ENCODE measurements at regions not wholly inside any gene's neighbourhood (a gene's known extent, or its start where the extent isn't known, plus 50 kb on each side); places are given as distances from the start of the nearest gene placed in this dataset.

DNA sequence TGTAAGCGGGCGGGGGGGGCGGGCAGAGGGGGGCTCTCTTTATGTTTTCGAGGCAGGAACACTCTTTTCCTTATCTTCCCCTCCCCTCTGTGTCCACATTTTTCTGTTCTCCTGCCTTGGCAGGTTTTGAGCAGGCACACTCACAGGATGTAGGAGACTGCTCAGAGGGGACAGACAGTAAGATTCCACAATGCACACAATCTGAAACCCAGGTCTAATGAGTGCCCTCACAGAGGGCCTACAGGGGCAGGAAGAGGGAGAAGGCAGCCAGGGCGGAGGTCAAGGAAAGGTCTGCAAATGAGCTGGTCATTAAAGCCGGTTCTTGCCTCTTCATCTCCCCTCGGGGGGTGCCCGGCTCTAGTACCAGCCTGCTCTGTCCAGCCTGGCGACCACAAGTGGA, 106.1 kb upstream of the ATP6AP2 start:
- H3K9ac ChIP-seq (ENCODE audit: low read length) = no peak overlapping the region
- H3K27ac ChIP-seq (ENCODE audit: low read depth, low read length) = peak overlapping the region; percentile 15
- no peak overlapping the region for H3K18ac ChIP-seq (ENCODE audit: low read length)
- WGBS (ENCODE audit: extremely low coverage, insufficient coverage, low lambda C conversion rate) = no CpG with 5 or more reads among the region's 9 CpGs
- no peak overlapping the region for H3K4me2 ChIP-seq (ENCODE audit: low read length)
- H3K27me3 ChIP-seq (ENCODE audit: insufficient read depth, low read length, poor library complexity) = no peaks in the 10 kb centered on the region
- no peak for DNase-seq
- no peak overlapping the region for H4K8ac ChIP-seq (ENCODE audit: low read depth, low read length)
- no peak overlapping the region for H3K56ac ChIP-seq (ENCODE audit: low read length)
- H2BK5ac ChIP-seq (ENCODE audit: low read length) = no peak overlapping the region
- H3K36me3 ChIP-seq (ENCODE audit: control insufficient read depth, insufficient read depth, low read length) = no peaks in the 10 kb centered on the region
- H3K4me1 ChIP-seq (ENCODE audit: control insufficient read depth, low read depth, low read length) = peaks cover 2% of the 10 kb centered on the region
- H3K23ac ChIP-seq (ENCODE audit: low read length) = no peak overlapping the region
- peak overlapping the region; percentile 86 for H3K4ac ChIP-seq (ENCODE audit: low read depth, low read length)
- H3K79me2 ChIP-seq (ENCODE audit: control insufficient read depth, insufficient read depth, low read length) = no peaks in the 10 kb centered on the region
- H2BK120ac ChIP-seq (ENCODE audit: low read depth, low read length) = no peak overlapping the region
- H3K4me3 ChIP-seq (ENCODE audit: low read length) = no peak overlapping the region
- no peak overlapping the region for H2AK5ac ChIP-seq (ENCODE audit: low read length)
- H3K79me1 ChIP-seq (ENCODE audit: low read length) = no peaks in the 10 kb centered on the region
- no peak overlapping the region for H2BK15ac ChIP-seq (replicated peaks; ENCODE audit: low read depth)
- H4K5ac ChIP-seq (ENCODE audit: low read length) = no peak overlapping the region

GRCh38 chrX:40474205-40474626, 106.6 kb upstream of the ATP6AP2 start:
- no peak overlapping the region for H2AK5ac ChIP-seq (ENCODE audit: low read length)
- H3K27me3 ChIP-seq (ENCODE audit: insufficient read depth, low read length, poor library complexity) = no peaks in the 10 kb centered on the region
- H2BK15ac ChIP-seq (replicated peaks; ENCODE audit: low read depth) = no peak overlapping the region
- H3K4me2 ChIP-seq (ENCODE audit: low read length) = no peak overlapping the region
- no peak overlapping the region for H4K8ac ChIP-seq (ENCODE audit: low read depth, low read length)
- no CpG with 5 or more reads among the region's 14 CpGs for WGBS (ENCODE audit: extremely low coverage, insufficient coverage, low lambda C conversion rate)
- peaks cover 2% of the 10 kb centered on the region for H3K4me1 ChIP-seq (ENCODE audit: control insufficient read depth, low read depth, low read length)
- H3K79me1 ChIP-seq (ENCODE audit: low read length) = no peaks in the 10 kb centered on the region
- DNase-seq = peak; percentile 99
- no peak overlapping the region for H3K23ac ChIP-seq (ENCODE audit: low read length)
- H4K5ac ChIP-seq (ENCODE audit: low read length) = no peak overlapping the region
- H3K36me3 ChIP-seq (ENCODE audit: control insufficient read depth, insufficient read depth, low read length) = no peaks in the 10 kb centered on the region
- H3K27ac ChIP-seq (ENCODE audit: low read depth, low read length) = peak overlapping the region; percentile 38
- H3K4me3 ChIP-seq (ENCODE audit: low read length) = no peak overlapping the region
- no peak overlapping the region for H2BK120ac ChIP-seq (ENCODE audit: low read depth, low read length)
- no peak overlapping the region for H2BK5ac ChIP-seq (ENCODE audit: low read length)
- H3K18ac ChIP-seq (ENCODE audit: low read length) = no peak overlapping the region
- H3K9ac ChIP-seq (ENCODE audit: low read length) = no peak overlapping the region
- no peak overlapping the region for H3K4ac ChIP-seq (ENCODE audit: low read depth, low read length)
- H3K79me2 ChIP-seq (ENCODE audit: control insufficient read depth, insufficient read depth, low read length) = no peaks in the 10 kb centered on the region
- H3K56ac ChIP-seq (ENCODE audit: low read length) = no peak overlapping the region

- Histone ChIP-seq H3K4me3 (ENCODE audit: low read length) (no peak overlapping the region), H3K27me3 (ENCODE audit: insufficient read depth, low read length, poor library complexity) (no peaks in the 10 kb centered on the region), H2BK5ac (ENCODE audit: low read length) (no peak overlapping the region), H3K9ac (ENCODE audit: low read length) (no peak overlapping the region), H3K36me3 (ENCODE audit: control insufficient read depth, insufficient read depth, low read length) (no peaks in the 10 kb centered on the region), H3K79me2 (ENCODE audit: control insufficient read depth, insufficient read depth, low read length) (no peaks in the 10 kb centered on the region), H3K23ac (ENCODE audit: low read length) (no peak overlapping the region), H2AK5ac (ENCODE audit: low read length) (no peak overlapping the region), H3K4me2 (ENCODE audit: low read length) (no peak overlapping the region), H4K8ac (ENCODE audit: low read depth, low read length) (no peak overlapping the region), H3K4ac (ENCODE audit: low read depth, low read length) (no peak overlapping the region), H2BK15ac (replicated peaks; ENCODE audit: low read depth) (no peak overlapping the region), H3K79me1 (ENCODE audit: low read length) (no peaks in the 10 kb centered on the region), H3K56ac (ENCODE audit: low read length) (no peak overlapping the region), H3K18ac (ENCODE audit: low read length) (no peak overlapping the region), H3K27ac (ENCODE audit: low read depth, low read length) (no peak overlapping the region), H4K5ac (ENCODE audit: low read length) (no peak overlapping the region), H3K4me1 (ENCODE audit: control insufficient read depth, low read depth, low read length) (peaks cover 2% of the 10 kb centered on the region), H2BK120ac (ENCODE audit: low read depth, low read length) (no peak overlapping the region)
- no CpG with 5 or more reads among the region's 8 CpGs for WGBS (ENCODE audit: extremely low coverage, insufficient coverage, low lambda C conversion rate)
- no peak for DNase-seq
Measured at GRCh38 chrX:40473460-40474204, 107.1 kb upstream of the ATP6AP2 start.

DNA sequence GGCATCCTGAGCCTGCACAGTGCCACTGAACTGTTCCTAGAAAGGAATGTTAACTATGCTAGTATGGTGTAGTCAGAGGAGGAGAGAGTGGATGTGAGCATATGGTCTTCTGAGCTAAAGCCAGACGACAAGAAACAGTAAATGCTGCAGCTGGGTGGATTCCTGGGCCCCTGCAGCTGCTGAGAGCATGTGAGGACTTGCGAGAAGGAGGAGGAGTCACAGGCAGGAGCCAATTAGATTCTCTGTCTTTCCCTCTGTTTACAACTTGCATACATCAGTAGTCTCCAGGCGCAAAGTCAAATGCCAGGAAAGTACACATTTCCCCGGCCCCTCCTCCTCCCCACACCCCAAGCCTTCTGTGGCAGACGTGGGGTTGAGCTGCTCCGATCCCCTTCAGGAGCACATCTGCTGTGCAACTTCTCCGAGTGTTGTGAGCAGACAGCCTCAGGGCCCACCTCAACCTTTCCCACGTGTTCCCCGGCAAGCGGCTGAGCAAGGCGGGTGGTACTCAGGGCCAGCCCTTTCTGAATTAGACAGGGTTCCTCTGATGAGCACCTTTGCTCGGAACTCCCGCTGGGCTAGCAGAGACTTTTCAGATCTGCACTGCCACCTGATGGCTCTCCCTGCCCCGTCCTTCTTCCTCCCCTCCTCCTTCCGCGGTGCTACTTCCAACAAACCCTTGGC, 108.7 kb upstream of the ATP6AP2 start:
- H3K4me3 ChIP-seq (ENCODE audit: low read length) = no peak overlapping the region
- H3K79me2 ChIP-seq (ENCODE audit: control insufficient read depth, insufficient read depth, low read length) = no peaks in the 10 kb centered on the region
- H3K4ac ChIP-seq (ENCODE audit: low read depth, low read length) = no peak overlapping the region
- H2BK120ac ChIP-seq (ENCODE audit: low read depth, low read length) = no peak overlapping the region
- H4K8ac ChIP-seq (ENCODE audit: low read depth, low read length) = no peak overlapping the region
- no peaks in the 10 kb centered on the region for H3K27me3 ChIP-seq (ENCODE audit: insufficient read depth, low read length, poor library complexity)
- H3K18ac ChIP-seq (ENCODE audit: low read length) = no peak overlapping the region
- peak; percentile 74 for DNase-seq
- H3K56ac ChIP-seq (ENCODE audit: low read length) = no peak overlapping the region
- H2AK5ac ChIP-seq (ENCODE audit: low read length) = no peak overlapping the region
- H4K5ac ChIP-seq (ENCODE audit: low read length) = no peak overlapping the region
- H3K9ac ChIP-seq (ENCODE audit: low read length) = no peak overlapping the region
- peaks cover under 1% of the 10 kb centered on the region for H3K4me1 ChIP-seq (ENCODE audit: control insufficient read depth, low read depth, low read length)
- no peak overlapping the region for H2BK5ac ChIP-seq (ENCODE audit: low read length)
- no peak overlapping the region for H3K27ac ChIP-seq (ENCODE audit: low read depth, low read length)
- H2BK15ac ChIP-seq (replicated peaks; ENCODE audit: low read depth) = no peak overlapping the region
- H3K4me2 ChIP-seq (ENCODE audit: low read length) = no peak overlapping the region
- no CpG with 5 or more reads among the region's 16 CpGs for WGBS (ENCODE audit: extremely low coverage, insufficient coverage, low lambda C conversion rate)
- H3K36me3 ChIP-seq (ENCODE audit: control insufficient read depth, insufficient read depth, low read length) = no peaks in the 10 kb centered on the region
- no peaks in the 10 kb centered on the region for H3K79me1 ChIP-seq (ENCODE audit: low read length)
- no peak overlapping the region for H3K23ac ChIP-seq (ENCODE audit: low read length)

GRCh38 chrX:40470830-40471429, 109.8 kb upstream of the ATP6AP2 start:
- Histone ChIP-seq H3K56ac (ENCODE audit: low read length) (no peak overlapping the region), H3K27me3 (ENCODE audit: insufficient read depth, low read length, poor library complexity) (no peaks in the 10 kb centered on the region), H3K79me2 (ENCODE audit: control insufficient read depth, insufficient read depth, low read length) (no peaks in the 10 kb centered on the region), H3K4me1 (ENCODE audit: control insufficient read depth, low read depth, low read length) (no peaks in the 10 kb centered on the region), H3K79me1 (ENCODE audit: low read length) (no peaks in the 10 kb centered on the region), H3K36me3 (ENCODE audit: control insufficient read depth, insufficient read depth, low read length) (no peaks in the 10 kb centered on the region), H3K4ac (ENCODE audit: low read depth, low read length) (no peak overlapping the region), H2AK5ac (ENCODE audit: low read length) (no peak overlapping the region), H3K23ac (ENCODE audit: low read length) (no peak overlapping the region), H2BK15ac (replicated peaks; ENCODE audit: low read depth) (no peak overlapping the region), H4K8ac (ENCODE audit: low read depth, low read length) (no peak overlapping the region), H3K9ac (ENCODE audit: low read length) (no peak overlapping the region), H4K5ac (ENCODE audit: low read length) (no peak overlapping the region), H3K4me2 (ENCODE audit: low read length) (no peak overlapping the region), H2BK5ac (ENCODE audit: low read length) (no peak overlapping the region), H3K18ac (ENCODE audit: low read length) (no peak overlapping the region), H2BK120ac (ENCODE audit: low read depth, low read length) (no peak overlapping the region), H3K27ac (ENCODE audit: low read depth, low read length) (no peak overlapping the region), H3K4me3 (ENCODE audit: low read length) (no peak overlapping the region)
- DNase-seq = peak; percentile 65
- WGBS (ENCODE audit: extremely low coverage, insufficient coverage, low lambda C conversion rate) = no CpG with 5 or more reads among the region's 11 CpGs
